ENCODE measurements at regions not wholly inside any gene's neighbourhood (a gene's known extent, or its start where the extent isn't known, plus 50 kb on each side); places are given as distances from the start of the nearest gene placed in this dataset.

DNA sequence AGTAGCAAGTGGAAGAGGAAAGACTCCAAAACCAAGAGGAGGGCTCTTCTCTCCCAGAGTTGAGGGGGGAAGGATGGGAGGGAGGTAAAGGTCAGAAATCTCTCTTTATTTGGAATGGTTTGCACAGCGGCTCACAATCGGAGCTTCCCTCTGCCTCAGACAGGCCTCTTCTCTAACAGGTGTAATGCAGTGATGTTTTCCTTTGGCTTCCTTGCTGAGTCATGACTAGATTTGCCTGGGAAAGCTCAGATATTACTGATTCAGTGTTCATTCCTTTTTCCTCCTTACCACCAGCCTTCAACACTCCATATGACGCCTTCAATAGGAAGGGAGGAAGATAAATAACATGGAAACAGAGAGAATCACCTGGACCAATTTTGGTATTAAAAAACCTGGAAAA, 136.6 kb downstream of the RNF152 start:
- DNase-seq (no peak), ATAC-seq (ENCODE audit: insufficient read depth, low read depth) (no peak)
- Histone ChIP-seq H3K4me1 (ENCODE audit: insufficient read depth, low read length) (peaks cover 40% of the 10 kb centered on the region), H3K27me3 (ENCODE audit: insufficient read depth, low read length, poor library complexity) (no peaks in the 10 kb centered on the region), H3K4me2 (ENCODE audit: insufficient read depth, low read length) (no peak overlapping the region), H3K27ac (ENCODE audit: low read length) (no peak overlapping the region), H3K79me2 (ENCODE audit: insufficient read depth, low read length) (no peaks in the 10 kb centered on the region), H4K20me1 (ENCODE audit: insufficient read depth, low read length) (no peaks in the 10 kb centered on the region), H3K9ac (ENCODE audit: low read depth, low read length) (no peak overlapping the region), H3K4me3 (ENCODE audit: low read depth in 1 of 2, low read length in 2 of 2) (no peak overlapping the region), H2AFZ (ENCODE audit: low read depth, low read length) (no peak overlapping the region), H3K36me3 (ENCODE audit: insufficient read depth, low read length) (no peaks in the 10 kb centered on the region), H3K9me3 (ENCODE audit: insufficient read depth, low read length, severe bottlenecking) (no peaks in the 10 kb centered on the region)
- TF ChIP-seq, protein P1, sequence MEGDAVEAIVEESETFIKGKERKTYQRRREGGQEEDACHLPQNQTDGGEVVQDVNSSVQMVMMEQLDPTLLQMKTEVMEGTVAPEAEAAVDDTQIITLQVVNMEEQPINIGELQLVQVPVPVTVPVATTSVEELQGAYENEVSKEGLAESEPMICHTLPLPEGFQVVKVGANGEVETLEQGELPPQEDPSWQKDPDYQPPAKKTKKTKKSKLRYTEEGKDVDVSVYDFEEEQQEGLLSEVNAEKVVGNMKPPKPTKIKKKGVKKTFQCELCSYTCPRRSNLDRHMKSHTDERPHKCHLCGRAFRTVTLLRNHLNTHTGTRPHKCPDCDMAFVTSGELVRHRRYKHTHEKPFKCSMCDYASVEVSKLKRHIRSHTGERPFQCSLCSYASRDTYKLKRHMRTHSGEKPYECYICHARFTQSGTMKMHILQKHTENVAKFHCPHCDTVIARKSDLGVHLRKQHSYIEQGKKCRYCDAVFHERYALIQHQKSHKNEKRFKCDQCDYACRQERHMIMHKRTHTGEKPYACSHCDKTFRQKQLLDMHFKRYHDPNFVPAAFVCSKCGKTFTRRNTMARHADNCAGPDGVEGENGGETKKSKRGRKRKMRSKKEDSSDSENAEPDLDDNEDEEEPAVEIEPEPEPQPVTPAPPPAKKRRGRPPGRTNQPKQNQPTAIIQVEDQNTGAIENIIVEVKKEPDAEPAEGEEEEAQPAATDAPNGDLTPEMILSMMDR (IDR thresholded peaks at IDR 0.05; ENCODE audit: borderline replicate concordance, extremely low read depth, low read length, poor library complexity, severe bottlenecking), result no peak

DNA sequence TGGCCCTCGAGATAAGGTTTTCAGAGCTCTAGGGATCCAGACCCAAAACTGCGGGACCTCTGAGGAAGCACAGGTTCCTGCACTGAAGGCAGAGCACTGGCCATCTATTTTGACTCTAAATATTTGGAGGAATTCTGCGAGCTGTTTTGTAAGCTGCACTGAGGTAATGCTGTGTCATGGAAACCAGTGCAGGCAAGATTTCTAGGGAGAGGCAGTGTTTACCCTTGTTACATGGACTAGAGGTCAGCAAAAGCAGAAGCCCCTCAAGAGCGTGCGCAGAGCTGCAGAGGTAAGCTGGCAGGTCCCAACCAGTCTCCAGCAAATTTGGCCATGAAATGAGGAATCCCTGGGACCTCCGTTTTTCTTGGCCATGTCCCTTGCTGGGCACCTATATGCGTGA, 137.3 kb downstream of the RNF152 start:
- Histone ChIP-seq H3K4me1 (ENCODE audit: insufficient read depth, low read length) (peaks cover 40% of the 10 kb centered on the region), H3K4me3 (ENCODE audit: low read depth in 1 of 2, low read length in 2 of 2) (no peak overlapping the region), H3K27ac (ENCODE audit: low read length) (no peak overlapping the region), H2AFZ (ENCODE audit: low read depth, low read length) (no peak overlapping the region), H3K36me3 (ENCODE audit: insufficient read depth, low read length) (no peaks in the 10 kb centered on the region), H3K27me3 (ENCODE audit: insufficient read depth, low read length, poor library complexity) (no peaks in the 10 kb centered on the region), H3K9me3 (ENCODE audit: insufficient read depth, low read length, severe bottlenecking) (no peaks in the 10 kb centered on the region), H3K9ac (ENCODE audit: low read depth, low read length) (no peak overlapping the region), H3K4me2 (ENCODE audit: insufficient read depth, low read length) (no peak overlapping the region), H3K79me2 (ENCODE audit: insufficient read depth, low read length) (no peaks in the 10 kb centered on the region), H4K20me1 (ENCODE audit: insufficient read depth, low read length) (no peaks in the 10 kb centered on the region)
- TF ChIP-seq, protein P1 (IDR thresholded peaks at IDR 0.05; ENCODE audit: borderline replicate concordance, extremely low read depth, low read length, poor library complexity, severe bottlenecking), result no peak
- no peak for TF ChIP-seq EZH2 (IDR thresholded peaks at IDR 0.05; ENCODE audit: borderline replicate concordance, low read depth, low read length, severe bottlenecking)
- DNase-seq (no peak), ATAC-seq (ENCODE audit: insufficient read depth, low read depth) (no peak)

DNA sequence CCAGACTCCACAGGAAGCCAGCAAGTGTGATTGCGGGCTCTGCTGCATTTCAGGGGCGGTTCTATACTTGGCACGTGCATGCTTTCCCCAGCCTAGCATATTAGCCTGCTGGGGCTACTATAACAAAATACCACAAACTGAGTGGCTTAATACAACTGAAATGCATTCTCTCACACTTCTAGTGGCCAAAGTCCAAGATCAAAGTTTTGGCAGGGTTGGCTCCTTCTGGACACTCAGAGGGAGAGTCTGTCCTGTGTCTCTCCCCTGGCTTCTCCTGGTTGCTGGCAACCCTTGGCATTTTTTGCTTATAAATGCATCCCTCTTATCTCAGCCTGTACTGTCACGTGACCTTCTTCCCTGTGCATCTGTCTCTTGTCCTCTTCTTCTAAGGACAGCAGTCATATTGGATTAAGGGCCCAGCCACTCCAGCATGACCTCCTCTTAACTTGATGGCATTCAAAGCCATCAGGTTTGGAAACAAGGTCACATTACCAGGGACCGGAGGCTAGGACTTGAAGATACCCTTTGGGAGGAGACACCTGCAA, 138.7 kb downstream of the RNF152 start:
- Histone ChIP-seq H3K4me3 (ENCODE audit: low read depth in 1 of 2, low read length in 2 of 2) (no peak overlapping the region), H4K20me1 (ENCODE audit: insufficient read depth, low read length) (no peaks in the 10 kb centered on the region), H3K4me2 (ENCODE audit: insufficient read depth, low read length) (peak overlapping the region; percentile 10; the same call in 1 of the 2 replicates), H3K27me3 (ENCODE audit: insufficient read depth, low read length, poor library complexity) (no peaks in the 10 kb centered on the region), H3K9ac (ENCODE audit: low read depth, low read length) (peak overlapping the region; percentile 9; the same call in 1 of the 2 replicates), H3K79me2 (ENCODE audit: insufficient read depth, low read length) (no peaks in the 10 kb centered on the region), H3K4me1 (ENCODE audit: insufficient read depth, low read length) (peaks cover 40% of the 10 kb centered on the region), H2AFZ (ENCODE audit: low read depth, low read length) (peak overlapping the region; percentile 16; the same call in 1 of the 2 replicates), H3K9me3 (ENCODE audit: insufficient read depth, low read length, severe bottlenecking) (no peaks in the 10 kb centered on the region), H3K36me3 (ENCODE audit: insufficient read depth, low read length) (no peaks in the 10 kb centered on the region), H3K27ac (ENCODE audit: low read length) (peak overlapping the region; percentile 79)
- TF ChIP-seq EZH2 (IDR thresholded peaks at IDR 0.05; ENCODE audit: borderline replicate concordance, low read depth, low read length, severe bottlenecking), result no peak
- TF ChIP-seq, protein P1 (IDR thresholded peaks at IDR 0.05; ENCODE audit: borderline replicate concordance, extremely low read depth, low read length, poor library complexity, severe bottlenecking), result no peak
- ATAC-seq (ENCODE audit: insufficient read depth, low read depth) (peak; percentile 29; the same call in 1 of the 3 replicates), DNase-seq (no peak)

All from DND-41 (cell line).